ENCODE measurements at regions not wholly inside any gene's neighbourhood (a gene's known extent, or its start where the extent isn't known, plus 50 kb on each side); places are given as distances from the start of the nearest gene placed in this dataset.

- in situ Hi-C loops (cut with MboI; ENCODE audit: low sequenced_read_pairs): no loop called here
Observed at GRCh38 chr12:124517260-124518050, 50.0 kb downstream of the NCOR2 start.

- in situ Hi-C loops (cut with MboI; ENCODE audit: low sequenced_read_pairs): no loop called here
Observed at GRCh38 chr12:124516850-124517249, 50.6 kb downstream of the NCOR2 start.

GRCh38 chr12:124515981-124516380, 51.4 kb downstream of the NCOR2 start:
- in situ Hi-C loops (cut with MboI; ENCODE audit: low sequenced_read_pairs): no loop called here

GRCh38 chr12:124514996-124515932, 52.1 kb downstream of the NCOR2 start:
- in situ Hi-C loops (cut with MboI; ENCODE audit: low sequenced_read_pairs): no loop called here

GRCh38 chr12:124514145-124514995, 53.0 kb downstream of the NCOR2 start:
- in situ Hi-C loops (cut with MboI; ENCODE audit: low sequenced_read_pairs): no loop called here

- in situ Hi-C loops (cut with MboI; ENCODE audit: low sequenced_read_pairs): no loop called here
Observed at GRCh38 chr12:124513297-124513867, 54.0 kb downstream of the NCOR2 start.

- in situ Hi-C loops (cut with MboI; ENCODE audit: low sequenced_read_pairs): no loop called here
Observed at GRCh38 chr12:124512667-124513296, 54.6 kb downstream of the NCOR2 start.

- in situ Hi-C loops (cut with MboI; ENCODE audit: low sequenced_read_pairs): no loop called here
Observed at GRCh38 chr12:124511259-124511985, 56.0 kb downstream of the NCOR2 start.

- in situ Hi-C loops (cut with MboI; ENCODE audit: low sequenced_read_pairs): no loop called here
Observed at GRCh38 chr12:124510301-124510970, 57.0 kb downstream of the NCOR2 start.

GRCh38 chr12:124509676-124510300, 57.6 kb downstream of the NCOR2 start:
- in situ Hi-C loops (cut with MboI; ENCODE audit: low sequenced_read_pairs): no loop called here

- in situ Hi-C loops (cut with MboI; ENCODE audit: low sequenced_read_pairs): no loop called here
Observed at GRCh38 chr12:124509300-124509675, 58.1 kb downstream of the NCOR2 start.

- in situ Hi-C loops (cut with MboI; ENCODE audit: low sequenced_read_pairs): no loop called here
Observed at GRCh38 chr12:124508381-124509079, 58.9 kb downstream of the NCOR2 start.

- in situ Hi-C loops (cut with MboI; ENCODE audit: low sequenced_read_pairs): no loop called here
Observed at GRCh38 chr12:124507188-124508109, 60.0 kb downstream of the NCOR2 start.

- in situ Hi-C loops (cut with MboI; ENCODE audit: low sequenced_read_pairs): no loop called here
Observed at GRCh38 chr12:124506832-124507153, 60.6 kb downstream of the NCOR2 start.

GRCh38 chr12:124506145-124506831, 61.1 kb downstream of the NCOR2 start:
- in situ Hi-C loops (cut with MboI; ENCODE audit: low sequenced_read_pairs): no loop called here

GRCh38 chr12:124505001-124505818, 62.2 kb downstream of the NCOR2 start:
- in situ Hi-C loops (cut with MboI; ENCODE audit: low sequenced_read_pairs): no loop called here
